IMR-90 (cell line): ENCODE measurements at regions not wholly inside any gene's neighbourhood (a gene's known extent, or its start where the extent isn't known, plus 50 kb on each side); places are given as distances from the start of the nearest gene placed in this dataset.

Source experiments
- CEBPB ChIP-seq: IDR thresholded peaks from 2 replicates; pipeline ENCODE4 v1.6.1; 2012; ENCODE audit warnings: low read depth, low read length, improper control_type of control experiment
- CHD1 ChIP-seq: IDR thresholded peaks from 2 replicates; pipeline ENCODE4 v1.6.1; 2012; ENCODE audit warnings: low read depth, low read length, improper control_type of control experiment
- FOS ChIP-seq: fragments of 150-350 bp; IDR thresholded peaks from 2 replicates; pipeline ENCODE4 v1.6.1; 2016; ENCODE audit warnings: low read depth, low read length
- RCOR1 ChIP-seq: IDR thresholded peaks from 2 replicates; pipeline ENCODE4 v1.6.1; 2012; ENCODE audit warnings: mild to moderate bottlenecking, low read length, improper control_type of control experiment; ENCODE audit not compliant: insufficient replicate concordance
- SMC3 ChIP-seq: fragments of 150-350 bp; IDR thresholded peaks from 2 replicates; pipeline ENCODE4 v1.6.1; 2016; ENCODE audit warnings: low read depth, mild to moderate bottlenecking, antibody characterized with exemption, low read length, moderate library complexity
- TF ChIP-seq, protein P1 (sequence below): conservative IDR thresholded peaks from 2 replicates; pipeline ENCODE4 v1.5.1; 2012; ENCODE audit warnings: mild to moderate bottlenecking, low read depth, low read length, improper control_type of control experiment

DNA sequence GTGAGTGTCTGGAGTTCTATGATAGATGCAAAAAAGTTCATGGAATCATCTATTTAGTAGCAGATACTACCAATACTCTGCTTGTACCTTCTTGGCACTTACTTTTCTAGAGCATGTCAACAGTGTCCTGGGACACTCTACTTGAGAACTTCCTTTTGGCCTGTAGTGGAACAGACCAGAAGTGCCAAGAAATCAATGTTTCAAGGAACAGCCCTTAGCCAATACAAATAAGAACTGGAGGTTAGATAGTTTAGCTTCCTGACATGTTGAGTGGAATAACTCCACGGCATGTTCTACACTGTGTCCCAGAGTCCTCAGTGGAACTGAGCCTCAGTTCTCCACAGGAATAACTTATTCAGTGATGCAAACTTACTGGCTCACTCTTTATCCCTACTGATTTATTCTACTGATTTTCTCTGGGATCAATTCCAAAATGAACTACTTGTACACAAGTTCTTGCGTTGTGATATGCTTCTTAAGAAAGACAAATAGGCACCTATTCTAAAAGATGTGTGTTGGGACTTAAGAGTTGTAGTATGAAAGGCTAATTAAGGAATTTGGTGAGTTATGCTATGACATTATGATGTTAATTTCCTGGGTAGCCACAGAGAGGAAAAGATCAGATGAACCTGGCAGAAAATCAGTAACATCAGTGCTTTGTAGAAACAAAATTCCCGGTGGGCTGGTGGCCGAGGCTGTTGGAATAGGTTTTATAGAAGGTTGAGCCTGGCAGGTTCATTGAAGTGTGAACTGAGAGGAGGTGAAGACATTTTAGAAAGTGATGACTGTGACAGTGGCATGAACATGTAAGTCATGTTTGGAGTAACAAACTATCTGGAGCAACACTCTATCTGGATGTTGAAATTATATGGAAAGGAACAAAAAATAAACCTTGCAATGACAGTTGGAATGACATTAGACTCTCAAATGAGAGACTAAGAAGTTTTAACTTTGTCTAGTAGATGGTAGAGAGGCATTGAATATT, 101.8 kb upstream of the RBMS3 start:
- TF ChIP-seq, protein P1, sequence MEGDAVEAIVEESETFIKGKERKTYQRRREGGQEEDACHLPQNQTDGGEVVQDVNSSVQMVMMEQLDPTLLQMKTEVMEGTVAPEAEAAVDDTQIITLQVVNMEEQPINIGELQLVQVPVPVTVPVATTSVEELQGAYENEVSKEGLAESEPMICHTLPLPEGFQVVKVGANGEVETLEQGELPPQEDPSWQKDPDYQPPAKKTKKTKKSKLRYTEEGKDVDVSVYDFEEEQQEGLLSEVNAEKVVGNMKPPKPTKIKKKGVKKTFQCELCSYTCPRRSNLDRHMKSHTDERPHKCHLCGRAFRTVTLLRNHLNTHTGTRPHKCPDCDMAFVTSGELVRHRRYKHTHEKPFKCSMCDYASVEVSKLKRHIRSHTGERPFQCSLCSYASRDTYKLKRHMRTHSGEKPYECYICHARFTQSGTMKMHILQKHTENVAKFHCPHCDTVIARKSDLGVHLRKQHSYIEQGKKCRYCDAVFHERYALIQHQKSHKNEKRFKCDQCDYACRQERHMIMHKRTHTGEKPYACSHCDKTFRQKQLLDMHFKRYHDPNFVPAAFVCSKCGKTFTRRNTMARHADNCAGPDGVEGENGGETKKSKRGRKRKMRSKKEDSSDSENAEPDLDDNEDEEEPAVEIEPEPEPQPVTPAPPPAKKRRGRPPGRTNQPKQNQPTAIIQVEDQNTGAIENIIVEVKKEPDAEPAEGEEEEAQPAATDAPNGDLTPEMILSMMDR, result no peak
- no peak for TF ChIP-seq CEBPB
- TF ChIP-seq FOS, result no peak
- no peak for TF ChIP-seq CHD1
- no peak for TF ChIP-seq SMC3
- TF ChIP-seq RCOR1, result no peak
